H1 (cell line): ENCODE measurements at regions not wholly inside any gene's neighbourhood (a gene's known extent, or its start where the extent isn't known, plus 50 kb on each side); places are given as distances from the start of the nearest gene placed in this dataset.
"Not testable (repeated sequence)": the region's sequence is repeated elsewhere in the genome, so short reads cannot be mapped to it uniquely, and the experiment has no call there.

Experiments
- CTCF ChIA-PET: fragments of 300-600 bp; sonication (Branson Sonifier 250); formaldehyde crosslinking; loops from one replicate; lab custom pipeline; 2021; ENCODE audit not compliant: partially characterized antibody; lab: Charles Lee
- POLR2A ChIA-PET: fragments of 300-600 bp; sonication (Branson Sonifier 250); formaldehyde crosslinking; loops from one replicate; lab custom pipeline; 2021; ENCODE audit warnings: inconsistent platforms; ENCODE audit not compliant: partially characterized antibody; lab: Charles Lee
- DNase-seq, 2 experiments: peaks; one replicate each; pipeline versions ENCODE4 v3.0.0 to v3.0.0-alpha.2; 2010 to 2022; ENCODE audit warnings: low spot score in 2 of 2, low read depth in 1 of 2, mixed read lengths in 1 of 2
- FAIRE-seq: peaks from 2 replicates; lab custom pipeline; 2011; peaks lifted over from hg19 to GRCh38; lab: Jason Lieb, UNC
- H2AFZ ChIP-seq: 2 replicates; pipeline ENCODE4 v1.8.1; 2012; ENCODE audit warnings: low read length, inconsistent platforms
- H2AK5ac ChIP-seq: 2 replicates; pipeline ENCODE4 v1.6.1; 2013; ENCODE audit warnings: low read depth, low read length
- H2BK120ac ChIP-seq: replicated peaks from 2 replicates; pipeline ENCODE3; 2013; ENCODE audit warnings: low read depth, low read length, inconsistent platforms
- H2BK12ac ChIP-seq: 2 replicates; pipeline ENCODE4 v1.6.1; 2013; ENCODE audit warnings: low read depth, low read length
- H2BK15ac ChIP-seq: 2 replicates; pipeline ENCODE4 v1.6.1; 2013; ENCODE audit warnings: low read length
- H2BK20ac ChIP-seq: 2 replicates; pipeline ENCODE4 v1.6.1; 2013; ENCODE audit warnings: low read length
- H2BK5ac ChIP-seq: 2 replicates; pipeline ENCODE4 v1.6.1; 2013; ENCODE audit warnings: low read depth, low read length
- H3K14ac ChIP-seq: 2 replicates; pipeline ENCODE4 v1.6.1; 2013; ENCODE audit warnings: inconsistent platforms; ENCODE audit not compliant: insufficient read length
- H3K18ac ChIP-seq: 2 replicates; pipeline ENCODE4 v1.6.1; 2013; ENCODE audit warnings: low read length; ENCODE audit errors: extremely low read depth
- H3K23ac ChIP-seq: 2 replicates; pipeline ENCODE4 v1.6.1; 2013; ENCODE audit warnings: inconsistent platforms; ENCODE audit not compliant: insufficient read length
- H3K23me2 ChIP-seq: 2 replicates; pipeline ENCODE4 v1.6.1; 2013; ENCODE audit warnings: low read depth, low read length
- H3K27ac ChIP-seq: 2 replicates; pipeline ENCODE4 v1.6.1; 2011; ENCODE audit warnings: low read depth, low read length, inconsistent platforms
- H3K27me3 ChIP-seq, 4 experiments: replicated peaks in 1 of 4; 1 replicate in 1 of 4; 2 replicates in 3 of 4; pipeline versions ENCODE4 v1.6.1 to v1.8.1; 2011 to 2013; ENCODE audit warnings: low read length in 3 of 4, mild to moderate bottlenecking in 3 of 4, inconsistent platforms in 2 of 4, mixed read lengths in 2 of 4, moderate library complexity in 1 of 4; ENCODE audit not compliant: control insufficient read depth in 3 of 4, insufficient read depth in 3 of 4; ENCODE audit errors: extremely low read depth in 1 of 4
- H3K36me3 ChIP-seq, 4 experiments: 2 replicates each; pipeline versions ENCODE4 v1.6.1 to v1.8.1; 2011 to 2013; ENCODE audit warnings: mild to moderate bottlenecking in 4 of 4, low read length in 3 of 4, moderate library complexity in 2 of 4, control low read depth in 1 of 4, inconsistent platforms in 1 of 4; ENCODE audit not compliant: insufficient read depth in 4 of 4, control insufficient read depth in 2 of 4
- H3K4ac ChIP-seq: replicated peaks from 2 replicates; pipeline ENCODE3; 2013; ENCODE audit warnings: low read length, low read depth, mixed read lengths, inconsistent platforms; ENCODE audit not compliant: insufficient read length
- H3K4me1 ChIP-seq, 4 experiments: replicated peaks in 1 of 4; 1 replicate in 1 of 4; 2 replicates in 3 of 4; pipeline versions ENCODE4 v1.6.1 to v1.8.1; 2011 to 2013; ENCODE audit warnings: low read length in 3 of 4, inconsistent platforms in 2 of 4, mixed read lengths in 1 of 4; ENCODE audit not compliant: insufficient read depth in 4 of 4, control insufficient read depth in 3 of 4
- H3K4me2 ChIP-seq, 2 experiments: 2 replicates each; pipeline versions ENCODE4 v1.6.1 to v1.8.1; 2011 to 2013; ENCODE audit warnings: low read depth in 2 of 2, low read length in 2 of 2, control low read depth in 1 of 2, inconsistent platforms in 1 of 2, mild to moderate bottlenecking in 1 of 2; ENCODE audit not compliant: insufficient read depth in 1 of 2
- H3K4me3 ChIP-seq, 4 experiments: fragments of 200-600, 300-600 bp in 1 of 4; sonication (generic), shearing (Covaris generic), sonication (Bioruptor Twin) in 1 of 4; 2 replicates each; pipeline versions ENCODE4 v1.5.1 to v1.8.1; 2011 to 2016; ENCODE audit warnings: low read length in 4 of 4, low read depth in 3 of 4, control low read depth in 2 of 4, inconsistent platforms in 2 of 4, mild to moderate bottlenecking in 2 of 4, mixed read lengths in 1 of 4, moderate library complexity in 1 of 4; ENCODE audit not compliant: insufficient read depth in 2 of 4; ENCODE audit errors: extremely low read depth in 1 of 4
- H3K56ac ChIP-seq: replicated peaks from 2 replicates; pipeline ENCODE3; 2013; ENCODE audit warnings: low read depth, mild to moderate bottlenecking, mixed read lengths, low read length, inconsistent platforms; ENCODE audit not compliant: insufficient read length
- H3K79me1 ChIP-seq: 2 replicates; pipeline ENCODE4 v1.6.1; 2013; ENCODE audit warnings: low read depth, low read length, control low read depth
- H3K79me2 ChIP-seq, 2 experiments: 2 replicates each; pipeline versions ENCODE4 v1.6.1 to v1.8.1; 2012 to 2013; ENCODE audit warnings: low read length in 2 of 2, mild to moderate bottlenecking in 2 of 2, inconsistent platforms in 1 of 2; ENCODE audit not compliant: insufficient read depth in 2 of 2, control insufficient read depth in 1 of 2
- H3K9ac ChIP-seq, 4 experiments: replicated peaks in 1 of 4; 1 replicate in 1 of 4; 2 replicates in 3 of 4; pipeline versions ENCODE4 v1.6.1 to v1.8.1; 2011 to 2013; ENCODE audit warnings: low read depth in 3 of 4, low read length in 3 of 4, control low read depth in 2 of 4, mild to moderate bottlenecking in 2 of 4, moderate library complexity in 2 of 4, inconsistent platforms in 1 of 4; ENCODE audit errors: extremely low read depth in 1 of 4
- H3K9me3 ChIP-seq, 2 experiments: 2 replicates each; pipeline versions ENCODE4 v1.6.1 to v1.8.1; 2012 to 2013; ENCODE audit warnings: mild to moderate bottlenecking in 2 of 2, moderate library complexity in 2 of 2, control low read depth in 1 of 2, inconsistent platforms in 1 of 2, low read depth in 1 of 2, low read length in 1 of 2, mixed read lengths in 1 of 2; ENCODE audit not compliant: insufficient read depth in 2 of 2
- H4K20me1 ChIP-seq, 2 experiments: replicated peaks in 1 of 2; 2 replicates each; pipeline versions ENCODE3 to v1.8.1; 2011 to 2013; ENCODE audit warnings: inconsistent platforms in 2 of 2, low read length in 2 of 2, mild to moderate bottlenecking in 1 of 2; ENCODE audit not compliant: insufficient read depth in 2 of 2, control insufficient read depth in 1 of 2
- H4K5ac ChIP-seq: 2 replicates; pipeline ENCODE4 v1.6.1; 2013; ENCODE audit warnings: low read length, low read depth, mixed read lengths, inconsistent platforms; ENCODE audit not compliant: insufficient read length
- H4K8ac ChIP-seq: 2 replicates; pipeline ENCODE4 v1.8.0; 2013; ENCODE audit warnings: mild to moderate bottlenecking, moderate library complexity, low read length, inconsistent platforms; ENCODE audit not compliant: insufficient read depth; ENCODE audit errors: extremely low read depth
- H4K91ac ChIP-seq: replicated peaks from 2 replicates; pipeline ENCODE3; 2013; ENCODE audit warnings: low read length, mixed read lengths, inconsistent platforms; ENCODE audit not compliant: insufficient read length
- whole genome bisulfite sequencing, 2 experiments: shearing (Covaris generic) in 1 of 2; methylation state at CpG; one replicate each; pipeline versions ENCODE4 v1.1.6 to v1.1.7; 2013 to 2015; ENCODE audit warnings: low lambda C conversion rate in 2 of 2, mixed read lengths in 2 of 2, inconsistent platforms in 1 of 2, low coverage in 1 of 2, missing lambda C conversion rate in 1 of 2; ENCODE audit not compliant: insufficient replicate concordance in 2 of 2, insufficient coverage in 1 of 2, insufficient read length in 1 of 2; ENCODE audit errors: extremely low coverage in 1 of 2, missing lambda C conversion rate in 1 of 2; 5-methylcytosine and 5-hydroxymethylcytosine counted together

- H4K8ac ChIP-seq, H2BK15ac ChIP-seq, H3K23ac ChIP-seq, H2BK12ac ChIP-seq, H2AK5ac ChIP-seq, H2BK120ac ChIP-seq, H3K18ac ChIP-seq, H2BK20ac ChIP-seq, CTCF ChIA-PET, H3K9ac ChIP-seq, H2BK5ac ChIP-seq, POLR2A ChIA-PET, H4K91ac ChIP-seq, DNase-seq, H4K20me1 ChIP-seq, H3K4me3 ChIP-seq, H2AFZ ChIP-seq, H3K4me1 ChIP-seq, H3K14ac ChIP-seq, H3K79me1 ChIP-seq, H3K36me3 ChIP-seq, H3K79me2 ChIP-seq, H4K5ac ChIP-seq, H3K27ac ChIP-seq, FAIRE-seq, H3K4ac ChIP-seq, H3K56ac ChIP-seq: not testable (repeated sequence)
- Histone ChIP-seq H3K9me3 (peaks cover 0 to 50% of the 10 kb centered on the region in 2 experiments; a peak in 2 of 4 replicates), H3K23me2 (peaks cover 10% of the 10 kb centered on the region; the same call in 1 of the 2 replicates), H3K4me2 (peak overlapping the region in 1 of 2 experiments; percentile 78; a peak in 1 of 4 replicates), H3K27me3 (peaks cover 18 to 51% (median 40%) of the 10 kb centered on the region in 4 experiments)
- WGBS, 2 experiments = 84% methylated on average over 30 of the region's 35 CpGs; no CpG with 5 or more reads in 1 of the 2 experiments
These were observed 170.5 kb upstream of the ZNF337 start for GRCh38 chr20:25867015-25867775.
